SK-N-SH treated with all-trans-retinoic acid at 6 μM for 48 hours (cell line): ENCODE measurements at regions not wholly inside any gene's neighbourhood (a gene's known extent, or its start where the extent isn't known, plus 50 kb on each side); places are given as distances from the start of the nearest gene placed in this dataset.

ENCODE experiments used
- ATAC-seq: fragments of 200-7000 bp; cut with Tn5 transposase; 3 replicates; pipeline ENCODE4 v1.9.1; 2020; ENCODE audit warnings: mild to moderate bottlenecking, moderate library complexity
- ARNTL ChIP-seq: fragments of 450-650 bp; formaldehyde crosslinking; IDR thresholded peaks from 2 replicates; pipeline ENCODE4 v1.5.0; 2020; ENCODE audit warnings: low read depth, mild to moderate bottlenecking, moderate library complexity, borderline replicate concordance
- CSDC2 ChIP-seq: fragments of 250-450 bp; sonication (Bioruptor Pico); IDR thresholded peaks from 2 replicates; pipeline ENCODE4 v1.5.0; 2020; ENCODE audit warnings: mild to moderate bottlenecking, moderate library complexity
- ESRRG ChIP-seq: fragments of 250-450 bp; sonication (Bioruptor Pico); IDR thresholded peaks from 2 replicates; pipeline ENCODE4 v1.6.1; 2021; ENCODE audit warnings: mild to moderate bottlenecking
- GLIS3 ChIP-seq: fragments of 250-450 bp; sonication (Bioruptor Pico); IDR thresholded peaks from 2 replicates; pipeline ENCODE4 v1.5.0; 2020; ENCODE audit warnings: mild to moderate bottlenecking, moderate library complexity
- ISL1 ChIP-seq: fragments of 250-450 bp; sonication (Bioruptor Pico); IDR thresholded peaks from 2 replicates; pipeline ENCODE4 v2.1.2; 2022; ENCODE audit warnings: mild to moderate bottlenecking, moderate library complexity
- PPARA ChIP-seq: fragments of 250-450 bp; sonication (Bioruptor Pico); IDR thresholded peaks from 2 replicates; pipeline ENCODE4 v1.5.0; 2020; ENCODE audit warnings: mild to moderate bottlenecking, borderline replicate concordance
- SNAI2 ChIP-seq: fragments of 250-450 bp; sonication (Bioruptor Pico); IDR thresholded peaks from 2 replicates; pipeline ENCODE4 v1.5.0; 2020; ENCODE audit warnings: mild to moderate bottlenecking, moderate library complexity
- TCF4 ChIP-seq: fragments of 250-450 bp; sonication (Bioruptor Pico); IDR thresholded peaks from 2 replicates; pipeline ENCODE4 v1.8.0; 2021; ENCODE audit warnings: mild to moderate bottlenecking, moderate library complexity, borderline replicate concordance
- TOX ChIP-seq: fragments of 250-450 bp; sonication (Bioruptor Pico); IDR thresholded peaks from 2 replicates; pipeline ENCODE4 v1.8.0; 2021; ENCODE audit warnings: mild to moderate bottlenecking, moderate library complexity, borderline replicate concordance
- ZC3H10 ChIP-seq: fragments of 250-450 bp; sonication (Bioruptor Pico); IDR thresholded peaks from 2 replicates; pipeline ENCODE4 v1.5.1; 2021; ENCODE audit warnings: mild to moderate bottlenecking, moderate library complexity
- ZFP3 ChIP-seq: fragments of 250-450 bp; sonication (Bioruptor Pico); IDR thresholded peaks from 2 replicates; pipeline ENCODE4 v1.5.0; 2020; ENCODE audit warnings: mild to moderate bottlenecking, moderate library complexity
- ZFP30 ChIP-seq: fragments of 450-650 bp; formaldehyde crosslinking; IDR thresholded peaks from 2 replicates; pipeline ENCODE4 v1.5.0; 2022; ENCODE audit warnings: mild to moderate bottlenecking, moderate library complexity
- ZNF565 ChIP-seq: fragments of 450-650 bp; formaldehyde crosslinking; conservative IDR thresholded peaks from 2 replicates; pipeline ENCODE4 v1.5.0; 2020; ENCODE audit warnings: low read depth, mild to moderate bottlenecking, moderate library complexity
- ZNF70 ChIP-seq: fragments of 450-650 bp; formaldehyde crosslinking; IDR thresholded peaks from 2 replicates; pipeline ENCODE4 v1.5.0; 2020; ENCODE audit warnings: mild to moderate bottlenecking, moderate library complexity
- ZNF8 ChIP-seq: fragments of 450-650 bp; formaldehyde crosslinking; IDR thresholded peaks from 2 replicates; pipeline ENCODE4 v1.5.0; 2020; ENCODE audit warnings: mild to moderate bottlenecking, moderate library complexity
- TF ChIP-seq, protein P1 (sequence below): fragments of 250-450 bp; sonication (Bioruptor Pico); IDR thresholded peaks from 2 replicates; pipeline ENCODE4 v1.5.1; 2021; ENCODE audit warnings: mild to moderate bottlenecking, moderate library complexity
- TF ChIP-seq, protein P2 (sequence below): fragments of 250-450 bp; sonication (Bioruptor Pico); IDR thresholded peaks from 2 replicates; pipeline ENCODE4 v1.8.0; 2020; ENCODE audit warnings: mild to moderate bottlenecking, moderate library complexity, borderline replicate concordance
- TF ChIP-seq, protein P3 (sequence below): fragments of 250-450 bp; sonication (Bioruptor Pico); IDR thresholded peaks from 2 replicates; pipeline ENCODE4 v1.5.1; 2020; ENCODE audit warnings: low read depth, mild to moderate bottlenecking, moderate library complexity
- TF ChIP-seq, protein P4 (sequence below): fragments of 250-450 bp; sonication (Bioruptor Pico); IDR thresholded peaks from 2 replicates; pipeline ENCODE4 v1.8.0; 2021; ENCODE audit warnings: low read depth, mild to moderate bottlenecking, moderate library complexity, borderline replicate concordance
- TF ChIP-seq, protein P5 (sequence below): fragments of 250-450 bp; sonication (Bioruptor Pico); IDR thresholded peaks from 2 replicates; pipeline ENCODE4 v1.5.0; 2020; ENCODE audit warnings: mild to moderate bottlenecking, moderate library complexity

DNA sequence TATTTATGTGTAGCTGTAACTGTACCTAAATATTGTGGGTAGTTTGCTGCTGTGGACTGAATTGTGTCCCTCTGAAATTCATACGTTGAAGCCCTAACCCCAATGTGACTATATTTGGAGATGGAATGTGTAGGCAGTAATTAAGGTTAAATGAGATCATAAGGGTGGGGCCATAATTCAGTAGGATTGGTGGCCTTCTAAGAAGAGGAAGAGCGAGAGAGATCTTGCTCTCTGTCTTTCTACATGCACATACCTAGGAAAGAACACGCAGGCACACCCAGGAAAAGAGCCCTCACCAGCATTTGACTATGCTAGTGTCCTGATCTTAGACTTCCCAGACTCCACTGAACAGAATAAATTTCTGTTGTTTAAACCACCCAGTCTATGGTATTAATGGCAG lies 67.6 kb upstream of the CFAP20DC start:
- ATAC-seq = peak; percentile 54; the same call in 1 of the 3 replicates
- TF ChIP-seq, protein P1, sequence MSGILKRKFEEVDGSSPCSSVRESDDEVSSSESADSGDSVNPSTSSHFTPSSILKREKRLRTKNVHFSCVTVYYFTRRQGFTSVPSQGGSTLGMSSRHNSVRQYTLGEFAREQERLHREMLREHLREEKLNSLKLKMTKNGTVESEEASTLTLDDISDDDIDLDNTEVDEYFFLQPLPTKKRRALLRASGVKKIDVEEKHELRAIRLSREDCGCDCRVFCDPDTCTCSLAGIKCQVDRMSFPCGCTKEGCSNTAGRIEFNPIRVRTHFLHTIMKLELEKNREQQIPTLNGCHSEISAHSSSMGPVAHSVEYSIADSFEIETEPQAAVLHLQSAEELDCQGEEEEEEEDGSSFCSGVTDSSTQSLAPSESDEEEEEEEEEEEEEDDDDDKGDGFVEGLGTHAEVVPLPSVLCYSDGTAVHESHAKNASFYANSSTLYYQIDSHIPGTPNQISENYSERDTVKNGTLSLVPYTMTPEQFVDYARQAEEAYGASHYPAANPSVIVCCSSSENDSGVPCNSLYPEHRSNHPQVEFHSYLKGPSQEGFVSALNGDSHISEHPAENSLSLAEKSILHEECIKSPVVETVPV (CRISPR knock-in tag) = no peak
- TF ChIP-seq ZC3H10 (CRISPR knock-in tag) = no peak
- no peak for TF ChIP-seq ZFP30 (CRISPR knock-in tag)
- no peak for TF ChIP-seq ZNF8 (CRISPR knock-in tag)
- TF ChIP-seq ISL1 (CRISPR knock-in tag) = no peak
- TF ChIP-seq PPARA (CRISPR knock-in tag) = no peak
- no peak for TF ChIP-seq TCF4 (CRISPR knock-in tag)
- TF ChIP-seq, protein P2, sequence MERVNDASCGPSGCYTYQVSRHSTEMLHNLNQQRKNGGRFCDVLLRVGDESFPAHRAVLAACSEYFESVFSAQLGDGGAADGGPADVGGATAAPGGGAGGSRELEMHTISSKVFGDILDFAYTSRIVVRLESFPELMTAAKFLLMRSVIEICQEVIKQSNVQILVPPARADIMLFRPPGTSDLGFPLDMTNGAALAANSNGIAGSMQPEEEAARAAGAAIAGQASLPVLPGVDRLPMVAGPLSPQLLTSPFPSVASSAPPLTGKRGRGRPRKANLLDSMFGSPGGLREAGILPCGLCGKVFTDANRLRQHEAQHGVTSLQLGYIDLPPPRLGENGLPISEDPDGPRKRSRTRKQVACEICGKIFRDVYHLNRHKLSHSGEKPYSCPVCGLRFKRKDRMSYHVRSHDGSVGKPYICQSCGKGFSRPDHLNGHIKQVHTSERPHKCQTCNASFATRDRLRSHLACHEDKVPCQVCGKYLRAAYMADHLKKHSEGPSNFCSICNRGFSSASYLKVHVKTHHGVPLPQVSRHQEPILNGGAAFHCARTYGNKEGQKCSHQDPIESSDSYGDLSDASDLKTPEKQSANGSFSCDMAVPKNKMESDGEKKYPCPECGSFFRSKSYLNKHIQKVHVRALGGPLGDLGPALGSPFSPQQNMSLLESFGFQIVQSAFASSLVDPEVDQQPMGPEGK (CRISPR knock-in tag) = no peak
- TF ChIP-seq TOX (CRISPR knock-in tag) = no peak
- TF ChIP-seq, protein P3, sequence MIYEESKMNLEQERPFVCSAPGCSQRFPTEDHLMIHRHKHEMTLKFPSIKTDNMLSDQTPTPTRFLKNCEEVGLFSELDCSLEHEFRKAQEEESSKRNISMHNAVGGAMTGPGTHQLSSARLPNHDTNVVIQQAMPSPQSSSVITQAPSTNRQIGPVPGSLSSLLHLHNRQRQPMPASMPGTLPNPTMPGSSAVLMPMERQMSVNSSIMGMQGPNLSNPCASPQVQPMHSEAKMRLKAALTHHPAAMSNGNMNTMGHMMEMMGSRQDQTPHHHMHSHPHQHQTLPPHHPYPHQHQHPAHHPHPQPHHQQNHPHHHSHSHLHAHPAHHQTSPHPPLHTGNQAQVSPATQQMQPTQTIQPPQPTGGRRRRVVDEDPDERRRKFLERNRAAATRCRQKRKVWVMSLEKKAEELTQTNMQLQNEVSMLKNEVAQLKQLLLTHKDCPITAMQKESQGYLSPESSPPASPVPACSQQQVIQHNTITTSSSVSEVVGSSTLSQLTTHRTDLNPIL (CRISPR knock-in tag) = no peak
- no peak for TF ChIP-seq GLIS3 (CRISPR knock-in tag)

DNA sequence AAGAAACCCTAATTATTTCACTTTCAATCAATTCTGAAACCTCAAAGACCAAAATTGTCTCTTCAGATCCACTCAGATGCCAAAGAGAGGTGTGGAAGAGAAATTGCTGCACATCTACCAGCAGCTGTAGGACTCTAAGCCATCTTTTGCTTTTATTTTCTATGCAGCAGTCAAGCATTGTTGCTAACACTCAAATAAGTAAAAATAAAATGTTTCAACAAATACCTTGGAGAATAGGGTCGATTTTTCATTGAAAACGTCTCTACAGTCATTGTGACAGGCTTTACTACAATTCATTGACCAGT lies 66.4 kb upstream of the CFAP20DC start:
- peak; percentile 26; the same call in 2 of the 3 replicates for ATAC-seq
- TF ChIP-seq ZNF70 (no peak), TCF4 (CRISPR knock-in tag) (no peak), ISL1 (CRISPR knock-in tag) (no peak), PPARA (CRISPR knock-in tag) (no peak), SNAI2 (CRISPR knock-in tag) (no peak), ZNF565 (no peak), ZFP3 (CRISPR knock-in tag) (no peak), CSDC2 (CRISPR knock-in tag) (no peak), ARNTL (CRISPR knock-in tag) (no peak)
- TF ChIP-seq, protein P2 (CRISPR knock-in tag) = no peak
- TF ChIP-seq, protein P4, sequence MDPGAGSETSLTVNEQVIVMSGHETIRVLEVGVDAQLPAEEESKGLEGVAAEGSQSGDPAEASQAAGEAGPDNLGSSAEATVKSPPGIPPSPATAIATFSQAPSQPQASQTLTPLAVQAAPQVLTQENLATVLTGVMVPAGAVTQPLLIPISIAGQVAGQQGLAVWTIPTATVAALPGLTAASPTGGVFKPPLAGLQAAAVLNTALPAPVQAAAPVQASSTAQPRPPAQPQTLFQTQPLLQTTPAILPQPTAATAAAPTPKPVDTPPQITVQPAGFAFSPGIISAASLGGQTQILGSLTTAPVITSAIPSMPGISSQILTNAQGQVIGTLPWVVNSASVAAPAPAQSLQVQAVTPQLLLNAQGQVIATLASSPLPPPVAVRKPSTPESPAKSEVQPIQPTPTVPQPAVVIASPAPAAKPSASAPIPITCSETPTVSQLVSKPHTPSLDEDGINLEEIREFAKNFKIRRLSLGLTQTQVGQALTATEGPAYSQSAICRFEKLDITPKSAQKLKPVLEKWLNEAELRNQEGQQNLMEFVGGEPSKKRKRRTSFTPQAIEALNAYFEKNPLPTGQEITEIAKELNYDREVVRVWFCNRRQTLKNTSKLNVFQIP = no peak
- TF ChIP-seq, protein P3 (CRISPR knock-in tag) = no peak

DNA sequence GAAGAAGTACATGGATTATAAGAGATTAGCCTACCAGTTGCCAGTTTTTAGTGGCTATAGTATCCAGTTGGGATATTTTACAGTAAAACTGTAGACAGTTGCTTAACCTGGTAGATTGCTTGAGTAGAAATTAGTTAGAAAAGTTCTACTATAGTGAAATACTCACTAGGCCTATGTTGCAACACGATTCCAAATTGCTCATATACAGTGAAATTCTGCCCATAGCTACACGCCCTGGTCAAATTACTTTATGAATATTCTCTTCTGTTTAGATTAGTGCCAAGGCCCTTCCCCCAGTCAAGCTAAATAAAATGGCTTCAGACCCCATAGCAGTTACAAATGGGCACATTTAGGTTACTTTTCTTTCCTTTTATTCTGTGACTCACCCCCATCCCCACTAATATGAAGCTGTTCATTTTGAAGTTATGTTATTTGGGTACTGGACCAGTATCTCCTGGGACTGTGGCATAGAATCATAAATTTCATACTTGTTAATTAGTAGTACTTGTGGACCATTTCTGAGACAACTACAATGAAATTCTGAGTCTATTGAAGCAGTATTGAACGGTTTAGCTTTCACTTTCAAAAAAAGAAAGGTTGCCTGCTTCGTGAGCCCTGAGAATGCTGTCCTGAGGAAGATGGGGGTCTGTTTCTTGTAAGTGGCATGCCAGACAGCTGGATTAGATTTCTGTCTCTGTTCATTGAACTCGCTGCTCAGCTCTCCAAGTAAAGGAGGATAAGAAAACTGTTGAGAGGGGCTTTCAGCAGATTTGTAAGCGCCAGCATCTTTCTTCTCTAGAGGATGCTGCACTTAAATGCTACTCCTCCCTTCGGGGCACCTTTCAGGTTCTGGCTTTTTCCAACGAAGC lies 65.8 kb upstream of the CFAP20DC start:
- ATAC-seq = peak; percentile 45
- TF ChIP-seq, protein P1 (CRISPR knock-in tag) = no peak
- TF ChIP-seq, protein P3 (CRISPR knock-in tag) = no peak
- TF ChIP-seq ESRRG (no peak), ZNF70 (no peak), ZNF8 (CRISPR knock-in tag) (no peak), ZFP3 (CRISPR knock-in tag) (no peak), ISL1 (CRISPR knock-in tag) (no peak), TCF4 (CRISPR knock-in tag) (no peak), ZC3H10 (CRISPR knock-in tag) (no peak), ZFP30 (CRISPR knock-in tag) (no peak)
- TF ChIP-seq, protein P5, sequence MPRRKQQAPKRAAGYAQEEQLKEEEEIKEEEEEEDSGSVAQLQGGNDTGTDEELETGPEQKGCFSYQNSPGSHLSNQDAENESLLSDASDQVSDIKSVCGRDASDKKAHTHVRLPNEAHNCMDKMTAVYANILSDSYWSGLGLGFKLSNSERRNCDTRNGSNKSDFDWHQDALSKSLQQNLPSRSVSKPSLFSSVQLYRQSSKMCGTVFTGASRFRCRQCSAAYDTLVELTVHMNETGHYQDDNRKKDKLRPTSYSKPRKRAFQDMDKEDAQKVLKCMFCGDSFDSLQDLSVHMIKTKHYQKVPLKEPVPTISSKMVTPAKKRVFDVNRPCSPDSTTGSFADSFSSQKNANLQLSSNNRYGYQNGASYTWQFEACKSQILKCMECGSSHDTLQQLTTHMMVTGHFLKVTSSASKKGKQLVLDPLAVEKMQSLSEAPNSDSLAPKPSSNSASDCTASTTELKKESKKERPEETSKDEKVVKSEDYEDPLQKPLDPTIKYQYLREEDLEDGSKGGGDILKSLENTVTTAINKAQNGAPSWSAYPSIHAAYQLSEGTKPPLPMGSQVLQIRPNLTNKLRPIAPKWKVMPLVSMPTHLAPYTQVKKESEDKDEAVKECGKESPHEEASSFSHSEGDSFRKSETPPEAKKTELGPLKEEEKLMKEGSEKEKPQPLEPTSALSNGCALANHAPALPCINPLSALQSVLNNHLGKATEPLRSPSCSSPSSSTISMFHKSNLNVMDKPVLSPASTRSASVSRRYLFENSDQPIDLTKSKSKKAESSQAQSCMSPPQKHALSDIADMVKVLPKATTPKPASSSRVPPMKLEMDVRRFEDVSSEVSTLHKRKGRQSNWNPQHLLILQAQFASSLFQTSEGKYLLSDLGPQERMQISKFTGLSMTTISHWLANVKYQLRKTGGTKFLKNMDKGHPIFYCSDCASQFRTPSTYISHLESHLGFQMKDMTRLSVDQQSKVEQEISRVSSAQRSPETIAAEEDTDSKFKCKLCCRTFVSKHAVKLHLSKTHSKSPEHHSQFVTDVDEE = no peak
